HG03045 (cell line): ENCODE measurements at regions not wholly inside any gene's neighbourhood (a gene's known extent, or its start where the extent isn't known, plus 50 kb on each side); places are given as distances from the start of the nearest gene placed in this dataset.

Experiments
- ATAC-seq: cut with Tn5 transposase; IDR thresholded peaks from one replicate; pipeline ENCODE4 v1.9.1; 2021; ENCODE audit warnings: mild to moderate bottlenecking, moderate library complexity; ENCODE audit not compliant: unreplicated experiment

DNA sequence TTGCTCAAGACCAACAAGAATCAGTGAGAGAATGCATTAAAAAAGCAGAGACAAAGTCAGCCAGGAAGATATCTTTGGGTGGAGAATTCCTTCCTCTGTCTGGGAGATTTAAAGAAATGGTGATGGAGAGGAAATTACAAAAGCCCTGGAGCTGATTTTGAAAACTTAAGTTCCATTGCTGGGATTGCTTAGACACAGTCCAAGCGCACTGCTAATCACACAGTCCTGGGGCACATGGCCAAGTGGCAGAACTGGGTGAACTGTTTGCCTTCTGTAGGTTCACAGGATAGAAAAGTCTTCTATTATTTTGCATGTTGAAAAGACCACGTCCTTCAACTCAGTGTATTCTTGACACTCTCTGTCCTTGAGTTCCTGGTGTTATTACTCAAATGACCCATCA, 284.9 kb upstream of the FBXL7 start:
- no peak for ATAC-seq

DNA sequence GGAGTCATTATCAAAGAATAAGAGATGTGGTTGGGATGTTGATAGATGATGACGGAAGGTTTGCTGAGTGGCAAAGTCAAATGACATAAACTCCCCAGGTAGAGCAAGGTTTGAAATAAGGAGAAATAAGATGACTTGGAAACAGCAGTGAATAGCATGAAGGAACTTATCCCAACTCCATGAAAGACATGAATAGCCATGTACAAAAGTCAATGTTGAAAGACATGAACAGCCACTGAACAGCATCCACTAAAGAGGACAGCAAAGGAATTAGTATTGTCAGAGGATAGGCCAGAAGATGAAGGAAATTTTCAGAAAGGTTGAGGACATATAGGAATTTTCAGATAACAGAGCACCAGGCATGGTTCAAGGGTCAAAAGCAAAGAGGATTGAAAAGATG, 286.0 kb upstream of the FBXL7 start:
- no peak for ATAC-seq

DNA sequence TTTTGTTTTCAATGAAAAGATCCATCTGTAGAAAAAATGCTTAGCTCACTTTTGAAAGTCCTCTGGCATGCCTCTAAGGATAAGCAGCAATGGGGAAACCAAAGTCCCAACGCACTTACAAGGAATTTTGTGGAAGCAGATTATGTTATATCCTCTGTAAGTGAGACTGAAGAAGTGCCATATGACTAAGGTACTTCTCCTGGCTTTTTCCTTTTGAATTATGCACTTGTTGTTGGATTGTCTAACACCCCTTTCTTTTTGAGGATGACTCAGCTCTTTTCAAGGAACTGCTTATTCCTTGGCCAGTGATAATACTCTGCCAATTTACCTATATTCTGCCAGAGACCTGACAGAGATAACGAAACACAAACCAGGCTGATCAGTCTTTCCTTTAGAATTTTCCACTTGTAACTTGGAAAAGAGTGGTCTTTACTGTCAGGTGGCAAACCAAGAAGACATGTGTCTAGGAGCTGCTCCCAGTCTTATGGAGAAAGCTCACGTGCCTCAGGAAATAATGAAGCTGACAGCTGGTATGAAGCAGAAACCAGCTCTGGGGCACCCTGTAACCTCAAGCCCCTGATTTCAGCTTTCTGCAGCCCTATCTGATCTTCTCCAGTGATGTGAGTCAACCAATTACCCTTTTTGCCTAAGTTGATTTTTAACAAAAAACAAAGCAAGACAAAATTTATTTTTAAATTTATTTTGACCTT, 290.8 kb upstream of the FBXL7 start:
- ATAC-seq = no peak

DNA sequence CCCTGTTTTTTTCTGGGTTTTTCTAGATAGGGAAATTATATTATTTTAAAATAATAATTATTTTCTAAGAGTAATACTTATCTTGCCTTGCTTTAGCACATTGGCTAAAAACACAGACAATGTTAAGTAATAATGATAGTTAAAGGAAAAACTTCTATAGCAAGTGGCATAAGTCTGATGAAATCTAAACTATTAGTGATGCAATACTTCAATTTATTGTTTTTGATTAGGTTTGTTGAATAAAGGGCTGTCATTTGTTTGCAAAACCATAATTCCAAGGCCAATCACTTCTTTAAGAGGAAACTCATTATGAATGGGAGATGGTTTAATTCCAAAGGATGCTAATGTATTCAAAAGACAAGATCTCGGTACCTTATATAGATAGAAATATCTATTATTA, 293.8 kb upstream of the FBXL7 start:
- no peak for ATAC-seq

DNA sequence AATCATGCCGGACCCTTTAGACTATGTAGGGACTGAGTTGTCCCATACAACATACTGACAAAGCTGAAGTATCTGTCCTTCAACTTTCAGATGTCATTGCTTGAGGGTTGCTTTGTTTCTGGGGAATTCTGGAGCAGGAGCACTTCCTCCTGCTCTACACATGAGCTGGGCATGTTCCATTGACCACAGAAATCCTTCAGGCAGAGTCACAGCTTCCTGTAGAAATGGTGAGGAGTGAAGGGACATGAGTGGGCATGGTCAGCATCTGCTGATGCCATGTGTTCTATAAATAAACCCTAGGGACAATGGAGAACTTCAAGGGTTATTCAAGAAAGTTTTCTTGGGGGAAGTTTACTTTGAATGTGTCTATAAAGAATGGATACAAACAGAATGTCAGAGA, 296.6 kb upstream of the FBXL7 start:
- ATAC-seq = no peak

DNA sequence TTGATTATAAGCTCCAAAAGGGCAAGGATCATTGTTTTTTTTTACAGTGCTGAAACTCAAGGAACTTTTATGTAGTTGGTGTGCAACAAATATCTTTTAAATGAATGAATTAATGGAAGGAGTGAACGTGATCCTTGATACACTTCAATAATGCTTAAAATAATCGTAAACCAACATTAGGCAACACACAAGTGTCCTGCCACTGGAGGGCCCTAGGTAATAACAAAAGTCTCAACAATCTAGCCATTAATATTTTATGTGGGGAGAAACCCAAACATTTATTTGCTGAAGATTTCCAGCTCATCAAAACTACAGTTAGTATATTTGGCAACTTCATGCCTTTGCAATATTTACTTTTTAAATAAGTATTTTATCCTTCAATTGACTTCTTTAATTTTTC, 309.0 kb upstream of the FBXL7 start:
- no peak for ATAC-seq

DNA sequence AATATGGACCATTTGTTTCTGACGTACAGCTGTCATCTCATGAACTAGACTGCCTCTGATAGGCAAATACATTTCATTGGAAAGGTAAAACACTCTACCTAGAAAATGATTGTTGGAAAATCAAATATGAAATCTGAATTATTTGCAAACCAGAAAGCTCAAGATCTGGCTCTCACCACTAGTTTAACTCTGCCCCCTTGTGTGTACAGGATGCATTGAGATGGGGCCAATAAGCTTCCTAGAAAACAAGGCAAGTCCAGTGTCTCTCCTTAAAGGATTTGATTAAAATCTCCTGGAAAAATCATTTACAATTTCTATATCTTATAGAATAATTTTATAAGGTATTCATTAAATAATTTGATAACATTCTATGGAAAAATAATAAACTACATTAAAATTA, 311.9 kb upstream of the ANKH start:
- ATAC-seq = no peak

DNA sequence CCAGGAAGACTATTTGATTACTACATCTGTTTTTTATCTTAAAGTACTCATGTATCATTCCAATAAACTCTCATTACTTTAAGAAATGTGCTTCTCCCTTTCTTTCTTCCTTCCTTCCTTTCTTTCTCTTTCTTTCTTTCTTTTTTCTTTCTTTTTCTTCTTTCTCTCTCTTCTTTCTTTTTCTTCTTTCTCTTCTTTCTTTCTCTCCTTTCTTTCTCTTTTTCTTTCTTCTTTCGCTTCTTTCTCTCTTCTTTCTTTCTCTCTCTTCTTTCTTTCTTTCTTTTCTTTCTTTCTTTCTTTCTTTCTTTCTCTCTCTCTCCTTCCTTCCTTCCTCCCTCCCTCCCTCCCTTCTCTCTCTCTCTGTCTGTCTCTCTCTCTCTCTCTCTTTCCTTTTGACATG, 298.6 kb upstream of the ANKH start:
- ATAC-seq = no peak

DNA sequence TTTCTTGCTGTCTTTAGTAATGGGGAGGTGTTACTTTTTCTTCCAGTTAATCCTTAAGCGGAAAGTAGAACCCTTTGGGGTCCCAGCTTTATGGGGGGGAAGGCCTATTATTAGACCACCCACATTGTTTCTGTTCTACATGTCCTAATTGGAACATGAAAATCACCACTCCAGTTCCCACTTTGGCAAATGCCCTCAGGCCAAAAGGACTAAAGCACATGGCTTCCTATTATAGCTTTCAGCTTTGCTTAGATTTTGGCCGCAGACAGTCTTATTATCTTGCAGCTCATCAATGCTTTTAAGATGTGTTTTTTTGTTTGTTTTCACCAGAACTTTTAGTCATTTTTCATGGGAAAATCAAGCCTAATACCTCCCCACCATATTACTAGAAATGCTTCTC, 296.8 kb upstream of the ANKH start:
- ATAC-seq = no peak

DNA sequence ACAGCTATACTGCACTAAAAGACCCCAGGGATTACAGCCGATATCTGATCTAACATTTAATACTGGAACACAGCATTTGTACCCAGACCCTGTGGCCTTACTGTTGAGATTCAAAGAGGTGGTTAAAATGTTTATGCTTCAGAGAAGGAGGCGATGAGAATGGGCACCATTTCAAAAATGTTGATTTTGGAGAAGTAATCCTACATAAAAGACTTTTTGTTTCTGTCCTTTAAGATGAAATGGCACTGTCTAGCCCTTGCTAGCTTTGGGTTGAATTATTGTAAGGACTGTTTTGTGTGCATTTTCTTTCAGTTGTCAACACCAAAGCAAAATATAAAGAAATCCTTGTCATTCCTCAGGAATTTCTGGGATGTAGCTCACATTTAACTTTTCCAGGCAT, 288.5 kb upstream of the ANKH start:
- no peak for ATAC-seq

DNA sequence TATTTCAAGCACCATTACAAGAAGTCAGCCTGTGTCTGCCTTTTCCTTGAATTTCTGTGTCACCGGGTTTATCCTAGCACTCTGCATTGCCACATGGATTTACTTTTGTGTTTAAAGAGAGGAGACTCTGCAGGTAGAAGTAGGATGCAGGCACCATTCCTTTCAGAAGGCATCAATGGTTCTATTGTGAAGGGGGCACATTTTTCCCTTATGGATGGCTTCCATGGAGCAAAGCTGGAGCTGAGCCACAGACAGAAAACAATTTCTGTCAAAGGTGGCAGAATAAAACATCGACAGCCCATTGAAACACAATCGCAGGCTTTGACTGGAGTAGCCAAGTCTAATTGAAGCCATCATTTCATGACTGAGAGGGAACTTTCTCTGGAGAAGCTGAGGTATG, 288.0 kb upstream of the ANKH start:
- no peak for ATAC-seq

DNA sequence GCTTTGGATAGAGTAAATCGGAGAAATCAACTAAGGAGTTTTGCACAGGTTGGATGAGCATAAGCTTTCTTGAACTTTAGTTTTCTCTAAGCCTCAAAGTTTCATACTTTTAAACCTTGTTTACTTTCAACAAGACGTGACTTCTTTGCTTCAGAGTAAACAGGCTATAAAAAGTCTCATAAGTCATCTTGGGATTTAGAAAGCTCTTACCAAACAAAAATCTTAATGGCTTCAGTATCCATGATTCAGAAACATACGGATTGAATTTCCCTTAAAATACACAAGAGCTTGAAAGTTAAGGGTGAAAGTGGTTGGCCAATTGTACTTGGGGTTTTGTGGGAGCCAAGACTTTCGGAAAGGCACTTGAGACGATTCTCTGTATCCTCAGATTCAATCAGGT, 270.9 kb upstream of the ANKH start:
- ATAC-seq = no peak

DNA sequence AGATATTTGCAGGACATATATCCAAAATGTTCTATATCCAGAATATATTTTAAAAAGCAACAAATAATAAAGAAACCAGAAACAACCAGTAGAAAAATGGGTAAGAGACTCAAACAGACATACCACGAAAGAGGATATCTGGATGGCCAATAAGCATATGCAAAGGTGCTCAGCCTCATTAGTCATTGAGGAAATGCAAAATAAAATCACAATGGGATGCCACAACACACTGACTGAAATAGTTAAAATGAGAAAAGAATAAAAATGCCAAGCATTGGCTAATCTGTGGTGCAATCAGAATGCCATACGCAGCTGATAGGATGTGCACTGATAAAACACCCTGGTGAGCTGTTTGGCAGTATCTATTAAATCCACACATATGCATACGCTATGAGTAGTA, 265.8 kb upstream of the ANKH start:
- no peak for ATAC-seq

DNA sequence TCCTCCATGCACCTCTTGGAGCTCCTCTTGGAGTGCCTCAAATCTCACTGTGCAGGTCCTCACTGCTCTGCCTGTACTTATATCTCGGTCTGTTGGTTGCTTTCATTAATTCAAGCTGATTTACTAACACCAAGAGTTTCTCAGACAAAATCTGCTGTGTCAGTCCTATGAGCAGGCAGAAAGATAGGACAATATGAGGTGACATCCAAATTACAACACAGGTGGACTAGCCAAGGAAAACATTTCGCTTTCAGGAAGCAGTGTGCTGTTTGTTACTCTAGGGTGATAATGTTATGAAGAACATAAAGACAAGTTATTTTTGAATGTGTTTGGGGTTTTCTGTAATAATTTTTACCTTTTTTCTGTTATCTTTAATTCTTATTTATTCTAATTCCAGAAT, 264.1 kb upstream of the ANKH start:
- ATAC-seq = no peak

DNA sequence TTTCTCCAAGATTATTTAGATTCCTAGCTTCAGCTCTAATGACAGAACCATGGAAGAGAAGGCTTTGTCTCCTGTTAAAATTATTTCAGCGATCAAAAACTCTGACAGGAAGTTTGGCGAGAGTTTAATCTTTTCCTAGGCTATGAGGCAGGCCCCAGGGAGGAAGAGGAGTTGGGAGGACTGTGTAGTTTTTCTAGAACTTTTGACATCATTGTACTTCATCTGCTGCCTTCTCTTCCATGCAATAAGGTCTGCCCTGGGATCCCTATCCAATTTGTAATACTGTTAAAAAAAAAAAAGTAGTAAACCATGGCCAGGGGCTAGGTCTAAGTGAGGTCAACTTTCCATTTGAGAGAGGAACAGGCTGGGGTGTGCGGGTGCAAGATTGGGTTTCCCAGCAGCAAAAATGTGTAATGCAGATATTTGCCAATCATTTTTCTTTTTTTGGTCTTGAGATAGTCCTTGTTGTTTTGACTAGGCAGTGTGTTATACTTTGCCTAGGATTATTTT, 261.9 kb upstream of the ANKH start:
- ATAC-seq = no peak

DNA sequence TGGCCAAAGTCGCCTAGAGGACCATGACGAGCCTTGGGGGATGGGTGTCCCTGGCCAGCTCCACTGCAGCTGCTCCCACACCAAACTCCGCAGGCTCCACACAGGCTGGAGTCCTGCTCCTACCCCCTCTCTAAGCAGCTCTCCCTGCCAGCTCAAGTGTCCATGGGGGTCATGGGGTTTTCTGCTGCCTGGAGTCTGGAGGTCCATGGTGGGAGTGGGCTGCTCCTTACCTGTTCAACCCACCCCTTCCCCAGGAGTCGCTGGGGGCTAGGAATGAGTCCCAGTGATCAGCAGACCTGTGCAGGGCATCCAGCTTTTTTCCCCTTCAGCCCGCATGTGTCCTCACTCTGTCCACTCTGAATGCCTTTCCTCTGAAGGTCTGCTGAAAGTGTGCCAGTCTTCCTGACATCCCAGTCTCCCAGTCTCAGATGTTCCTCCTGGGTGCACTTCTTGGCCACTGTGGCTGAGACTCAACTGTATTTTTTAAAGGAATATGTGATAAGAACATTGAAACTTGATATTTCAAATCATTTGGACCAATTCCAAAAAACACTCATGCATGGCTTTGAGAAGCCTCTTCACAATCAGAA, 261.3 kb upstream of the ANKH start:
- no peak for ATAC-seq

DNA sequence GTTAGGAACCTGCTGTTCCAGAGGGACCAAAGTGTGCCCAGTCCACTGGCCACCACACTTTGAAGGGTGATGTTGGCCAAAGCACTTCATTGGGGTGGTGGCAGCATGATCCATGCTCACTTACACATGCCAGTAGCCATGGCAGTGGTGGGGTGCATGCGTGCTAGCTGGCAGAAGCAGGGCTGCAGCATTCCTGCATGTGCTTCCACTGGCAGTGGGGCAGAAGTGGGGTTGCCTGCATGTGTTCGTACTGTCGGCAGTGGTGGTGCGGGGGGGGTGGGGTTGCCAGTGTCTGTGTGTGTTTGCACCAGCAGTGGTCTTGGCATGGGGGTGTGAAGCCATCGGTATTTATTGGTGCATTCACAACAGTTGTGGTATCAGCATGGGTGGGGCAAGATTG, 260.3 kb upstream of the ANKH start:
- ATAC-seq = no peak

DNA sequence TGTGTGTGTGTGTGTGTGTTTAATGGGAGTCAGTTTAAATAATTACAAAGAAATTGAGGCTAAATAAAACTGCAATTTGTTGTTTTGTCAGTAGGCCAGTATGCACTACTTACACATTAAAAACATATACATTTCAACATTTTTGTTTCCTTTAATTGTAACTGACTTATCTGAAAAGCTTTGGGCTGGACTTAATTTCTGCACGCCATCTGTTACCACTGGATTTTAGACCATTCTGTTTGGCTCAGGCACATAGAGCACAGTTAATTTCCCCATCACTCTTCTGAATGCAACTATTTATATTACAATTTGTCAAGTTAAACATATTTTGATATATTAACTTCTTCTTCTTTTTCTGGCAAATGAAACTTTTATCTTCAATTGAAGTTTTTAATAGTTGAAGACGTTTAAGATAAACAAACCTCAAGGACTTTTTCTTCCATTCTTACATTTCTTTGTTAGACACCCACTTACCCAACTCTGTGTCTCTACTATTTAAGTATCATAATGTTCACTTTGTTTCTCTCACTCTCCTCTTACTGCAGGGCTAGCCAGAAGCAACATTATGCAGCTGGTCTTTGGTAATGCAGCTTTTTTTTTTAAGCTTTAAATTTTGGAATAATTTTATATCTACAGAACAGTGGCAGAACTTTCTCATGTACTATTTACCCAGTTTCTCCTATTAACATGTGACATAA, 253.4 kb upstream of the ANKH start:
- ATAC-seq = no peak

DNA sequence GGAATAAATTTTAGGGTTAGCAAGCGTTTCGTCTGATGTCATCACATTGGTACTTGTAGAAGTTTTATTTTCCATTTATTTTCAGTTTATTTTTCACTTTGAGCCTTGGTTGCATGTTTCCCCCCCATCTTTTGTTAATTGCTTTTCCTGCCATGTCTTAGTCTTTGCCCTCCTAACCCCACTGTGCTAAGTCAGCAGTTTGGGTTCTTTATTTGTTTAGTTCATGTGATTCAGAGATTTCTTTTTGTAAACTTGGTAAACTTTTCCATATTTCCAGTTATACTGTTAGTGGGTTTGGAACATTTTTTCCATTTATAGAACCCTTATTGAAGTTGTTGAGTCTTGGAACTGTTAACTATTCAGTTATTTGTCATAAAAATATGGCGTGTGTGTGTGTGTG, 252.9 kb upstream of the ANKH start:
- no peak for ATAC-seq

DNA sequence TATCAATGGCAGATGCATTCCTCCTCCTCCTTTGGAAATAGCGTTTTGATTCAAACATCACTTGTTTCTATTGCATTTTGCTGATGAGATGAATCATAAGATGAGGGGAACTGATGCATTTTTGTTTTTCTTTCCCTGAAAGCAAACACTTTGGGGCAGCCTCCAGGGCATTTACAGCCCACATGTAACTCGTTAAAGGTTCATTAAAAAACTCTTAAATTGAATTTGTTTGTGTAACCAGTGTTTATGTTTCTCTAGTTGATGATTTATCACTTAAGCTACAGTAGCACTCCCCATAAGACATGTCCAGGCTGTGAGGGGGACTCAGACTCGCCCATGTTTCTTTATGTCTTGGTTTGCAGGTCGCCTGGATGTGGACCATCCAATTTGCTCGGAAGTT, 246.1 kb upstream of the ANKH start:
- no peak for ATAC-seq

DNA sequence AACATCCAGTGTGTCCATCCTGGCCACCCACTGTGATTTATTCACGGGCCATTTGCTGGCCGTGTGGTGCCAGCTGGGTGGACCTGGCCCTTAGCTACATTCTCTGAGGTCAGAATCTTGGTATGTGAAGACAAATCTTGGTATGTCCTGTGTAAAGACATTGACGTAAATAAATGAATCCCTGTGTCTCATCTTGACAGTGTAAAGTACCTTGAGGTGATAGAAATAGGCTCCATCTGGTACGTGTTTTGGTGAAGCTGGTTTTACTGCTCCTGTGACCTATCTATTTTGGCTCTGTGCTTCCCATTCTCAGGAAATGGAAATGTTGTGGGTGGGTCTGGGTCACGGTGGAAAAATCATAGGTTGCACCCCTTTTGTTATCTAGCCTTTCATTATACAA, 245.4 kb upstream of the ANKH start:
- ATAC-seq = no peak

DNA sequence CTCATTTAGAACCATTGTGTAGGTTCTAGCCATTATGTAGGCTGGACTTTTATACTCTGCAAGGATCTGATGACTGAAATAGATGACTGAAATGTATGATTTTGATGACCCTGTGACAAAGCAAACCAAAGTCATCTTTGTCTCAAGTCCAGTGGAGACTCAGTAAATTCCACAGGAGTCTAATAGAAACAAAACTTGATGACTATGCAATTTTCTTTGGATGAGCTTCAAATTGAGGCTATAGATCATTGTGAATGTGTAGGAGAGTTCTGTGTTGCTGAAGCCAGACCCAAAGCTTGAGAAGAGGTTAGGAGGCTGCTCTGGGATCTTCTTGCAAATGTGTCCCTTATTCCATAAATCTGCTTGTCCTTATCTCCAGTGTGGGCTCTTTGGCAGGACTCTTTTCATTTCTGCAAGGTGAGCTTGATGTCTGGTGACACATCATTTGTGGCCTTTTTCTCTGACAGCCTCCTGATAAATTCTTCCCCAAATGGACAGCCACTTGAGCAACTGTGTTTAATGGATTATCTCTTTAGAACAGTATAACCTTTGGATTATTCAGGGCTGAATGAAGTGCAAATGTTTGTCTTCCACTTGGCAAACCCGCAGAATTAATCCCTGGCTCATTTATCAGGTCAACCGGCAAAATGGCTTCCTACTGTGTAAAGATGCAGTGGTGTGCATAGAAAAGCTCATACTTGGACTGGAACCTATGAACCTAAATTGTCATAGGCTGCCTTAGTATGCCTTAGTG, 235.1 kb upstream of the ANKH start:
- no peak for ATAC-seq
